Adrenal gland (tissue), 5 donors: ENCODE measurements at regions not wholly inside any gene's neighbourhood (a gene's known extent, or its start where the extent isn't known, plus 50 kb on each side); places are given as distances from the start of the nearest gene placed in this dataset.

ENCODE experiments used
- CTCF ChIP-seq, 6 experiments: fragments of 450-650 bp in 4 of 6; fragments of 200-600 bp in 2 of 6; sonication (generic) in 1 of 6; IDR thresholded peaks; 1 replicate in 5 of 6; 2 replicates in 1 of 6; pipeline versions ENCODE4 v1.5.1 to v1.8.0; 2016 to 2021; ENCODE audit warnings: antibody characterized with exemption in 6 of 6, mild to moderate bottlenecking in 2 of 6, moderate library complexity in 1 of 6
- POLR2A ChIP-seq, 2 donors: fragments of 450-650 bp; IDR thresholded peaks; one replicate each; pipeline ENCODE4 v1.6.1; 2017; ENCODE audit warnings: antibody characterized with exemption in 2 of 2, mild to moderate bottlenecking in 2 of 2, moderate library complexity in 1 of 2
- donor health status: DM: no; HTN: no; CAD: no.

- TF ChIP-seq CTCF (IDR thresholded peaks at IDR 0.05) (no peak), POLR2A (IDR thresholded peaks at IDR 0.05) (no peak)
These were observed 133.9 kb upstream of the COBL start for GRCh38 chr7:51450541-51450940.
